Astrocyte (in vitro differentiated cells and primary cell): ENCODE measurements at regions not wholly inside any gene's neighbourhood (a gene's known extent, or its start where the extent isn't known, plus 50 kb on each side); places are given as distances from the start of the nearest gene placed in this dataset.

ENCODE experiments used
- EZH2 ChIP-seq: IDR thresholded peaks from 2 replicates; pipeline ENCODE4 v1.6.1; 2012; ENCODE audit warnings: mild to moderate bottlenecking, low read length, inconsistent platforms; ENCODE audit not compliant: insufficient read depth
- TF ChIP-seq, protein P1 (sequence below): IDR thresholded peaks from 2 replicates; pipeline ENCODE4 v1.5.1; 2011; ENCODE audit warnings: low read depth, mild to moderate bottlenecking, inconsistent platforms, low read length, moderate library complexity; ENCODE audit not compliant: insufficient read depth

DNA sequence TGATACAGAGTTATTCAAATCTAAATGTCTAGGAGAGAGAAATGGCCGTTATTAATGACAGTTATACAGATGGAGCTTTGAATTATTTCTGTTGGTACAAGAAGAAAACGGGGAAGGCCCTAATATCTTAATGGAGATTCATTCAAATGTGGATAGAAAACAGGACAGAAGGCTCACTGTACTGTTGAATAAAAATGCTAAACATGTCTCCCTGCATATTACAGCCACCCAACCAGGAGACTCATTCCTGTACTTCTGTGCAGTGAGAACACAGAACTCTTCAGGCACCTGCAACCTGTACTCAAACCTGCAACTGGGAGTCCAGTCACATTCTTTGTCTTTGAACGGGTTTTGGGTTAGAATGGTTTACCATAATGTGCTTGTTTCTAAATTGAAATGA, 403.2 kb downstream of the DAD1 start:
- TF ChIP-seq, protein P1, sequence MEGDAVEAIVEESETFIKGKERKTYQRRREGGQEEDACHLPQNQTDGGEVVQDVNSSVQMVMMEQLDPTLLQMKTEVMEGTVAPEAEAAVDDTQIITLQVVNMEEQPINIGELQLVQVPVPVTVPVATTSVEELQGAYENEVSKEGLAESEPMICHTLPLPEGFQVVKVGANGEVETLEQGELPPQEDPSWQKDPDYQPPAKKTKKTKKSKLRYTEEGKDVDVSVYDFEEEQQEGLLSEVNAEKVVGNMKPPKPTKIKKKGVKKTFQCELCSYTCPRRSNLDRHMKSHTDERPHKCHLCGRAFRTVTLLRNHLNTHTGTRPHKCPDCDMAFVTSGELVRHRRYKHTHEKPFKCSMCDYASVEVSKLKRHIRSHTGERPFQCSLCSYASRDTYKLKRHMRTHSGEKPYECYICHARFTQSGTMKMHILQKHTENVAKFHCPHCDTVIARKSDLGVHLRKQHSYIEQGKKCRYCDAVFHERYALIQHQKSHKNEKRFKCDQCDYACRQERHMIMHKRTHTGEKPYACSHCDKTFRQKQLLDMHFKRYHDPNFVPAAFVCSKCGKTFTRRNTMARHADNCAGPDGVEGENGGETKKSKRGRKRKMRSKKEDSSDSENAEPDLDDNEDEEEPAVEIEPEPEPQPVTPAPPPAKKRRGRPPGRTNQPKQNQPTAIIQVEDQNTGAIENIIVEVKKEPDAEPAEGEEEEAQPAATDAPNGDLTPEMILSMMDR: no peak
- no peak for TF ChIP-seq EZH2
